CD4-positive, alpha-beta T cell treated with Interleukin-17A for 4 hours (primary cell): ENCODE measurements at regions not wholly inside any gene's neighbourhood (a gene's known extent, or its start where the extent isn't known, plus 50 kb on each side); places are given as distances from the start of the nearest gene placed in this dataset.
"Not testable (repeated sequence)": the region's sequence is repeated elsewhere in the genome, so short reads cannot be mapped to it uniquely, and the experiment has no call there.

Source experiments
- DNase-seq: peaks from one replicate; pipeline ENCODE4 v3.0.0-alpha.2; 2020; ENCODE audit warnings: mixed read lengths

GRCh38 chr7:55261386-55261770 is 103.8 kb upstream of the LANCL2 start:
- DNase-seq = no peak

- not testable (repeated sequence) for DNase-seq
Observed at GRCh38 chr7:55265328-55265727, 99.8 kb upstream of the LANCL2 start.

- no peak for DNase-seq
Observed at GRCh38 chr7:55265836-55266642, 99.1 kb upstream of the LANCL2 start.

- DNase-seq = no peak
Observed at GRCh38 chr7:55271069-55271626, 94.0 kb upstream of the LANCL2 start.

GRCh38 chr7:55271661-55272060 is 93.5 kb upstream of the LANCL2 start:
- no peak for DNase-seq

- no peak for DNase-seq
Observed at GRCh38 chr7:55272328-55272727, 92.8 kb upstream of the LANCL2 start.

- DNase-seq = no peak
Observed at GRCh38 chr7:55273186-55273980, 91.8 kb upstream of the LANCL2 start.

GRCh38 chr7:55274156-55274555 is 91.0 kb upstream of the LANCL2 start:
- DNase-seq = no peak

GRCh38 chr7:55275291-55276200 is 89.6 kb upstream of the LANCL2 start:
- DNase-seq = no peak

- DNase-seq = no peak
Observed at GRCh38 chr7:55276572-55277295, 88.4 kb upstream of the LANCL2 start.

GRCh38 chr7:55277916-55278315 is 87.2 kb upstream of the LANCL2 start:
- DNase-seq = no peak

- DNase-seq = no peak
Observed at GRCh38 chr7:55278321-55278720, 86.8 kb upstream of the LANCL2 start.

GRCh38 chr7:55279080-55279845 is 85.9 kb upstream of the LANCL2 start:
- DNase-seq = no peak

- peak; percentile 69 for DNase-seq
Observed at GRCh38 chr7:55280031-55280454, 85.1 kb upstream of the LANCL2 start.

GRCh38 chr7:55285665-55286064 is 79.5 kb upstream of the LANCL2 start:
- no peak for DNase-seq

- DNase-seq = no peak
Observed at GRCh38 chr7:55286666-55287065, 78.5 kb upstream of the LANCL2 start.

- DNase-seq = no peak
Observed at GRCh38 chr7:55288070-55288824, 76.9 kb upstream of the LANCL2 start.

GRCh38 chr7:55296070-55296469 is 69.1 kb upstream of the LANCL2 start:
- DNase-seq = no peak

- DNase-seq = no peak
Observed at GRCh38 chr7:55299273-55299967, 65.7 kb upstream of the LANCL2 start.

- no peak for DNase-seq
Observed at GRCh38 chr7:55303220-55303619, 61.9 kb upstream of the LANCL2 start.
